Activated naive CD4-positive, alpha-beta T cell treated with anti-CD3 and anti-CD28 coated beads, Interleukin-2, amount 50 U/mL, for 24 hours (primary cell): ENCODE measurements at regions not wholly inside any gene's neighbourhood (a gene's known extent, or its start where the extent isn't known, plus 50 kb on each side); places are given as distances from the start of the nearest gene placed in this dataset.

ENCODE experiments used
- H3K27ac Mint-ChIP-seq: one replicate; pipeline ENCODE4 v1.8.0; 2021; ENCODE audit warnings: mild to moderate bottlenecking, mixed read lengths
- H3K27me3 Mint-ChIP-seq: one replicate; pipeline ENCODE4 v1.8.0; 2021; ENCODE audit warnings: mixed read lengths
- H3K36me3 Mint-ChIP-seq: one replicate; pipeline ENCODE4 v1.8.0; 2021; ENCODE audit warnings: mixed read lengths
- H3K4me1 Mint-ChIP-seq: one replicate; pipeline ENCODE4 v1.8.0; 2021; ENCODE audit warnings: mixed read lengths
- H3K4me3 Mint-ChIP-seq: one replicate; pipeline ENCODE4 v1.8.0; 2021; ENCODE audit warnings: mild to moderate bottlenecking, mixed read lengths
- H3K9me3 Mint-ChIP-seq: one replicate; pipeline ENCODE4 v1.8.0; 2021; ENCODE audit warnings: mixed read lengths

- peak overlapping the region; percentile 76 for H3K4me3 Mint-ChIP-seq
- no peaks in the 10 kb centered on the region for H3K27me3 Mint-ChIP-seq
- H3K36me3 Mint-ChIP-seq: no peaks in the 10 kb centered on the region
- peak overlapping the region; percentile 83 for H3K27ac Mint-ChIP-seq
- H3K9me3 Mint-ChIP-seq: no peaks in the 10 kb centered on the region
- peaks cover 21% of the 10 kb centered on the region for H3K4me1 Mint-ChIP-seq
Observed at GRCh38 chr22:17281440-17281841, 62.2 kb upstream of the ADA2 start.

DNA sequence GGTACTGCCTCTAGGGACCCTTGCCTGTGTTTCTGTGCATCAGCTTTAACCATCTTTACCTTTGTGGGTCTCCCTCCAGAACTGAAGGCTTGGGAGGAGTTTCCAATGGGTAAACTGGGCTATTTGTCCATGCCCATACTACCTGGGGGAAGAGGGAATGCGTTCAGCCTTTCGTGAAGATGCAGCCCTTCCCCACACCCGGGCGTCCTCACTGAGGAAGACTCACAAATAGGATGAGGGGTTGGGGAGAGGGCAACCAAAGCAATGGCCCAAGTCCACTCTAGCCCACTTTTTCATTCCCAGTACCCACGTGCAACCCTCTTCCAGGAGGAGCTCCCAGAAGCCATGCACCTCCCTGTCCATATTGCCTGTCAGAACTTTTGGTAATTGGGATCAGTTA lies 61.8 kb upstream of the ADA2 start:
- Mint-ChIP-seq H3K27me3 (no peaks in the 10 kb centered on the region), H3K4me3 (peak overlapping the region; percentile 76), H3K36me3 (no peaks in the 10 kb centered on the region), H3K9me3 (no peaks in the 10 kb centered on the region), H3K4me1 (peaks cover 21% of the 10 kb centered on the region), H3K27ac (no peak overlapping the region)

DNA sequence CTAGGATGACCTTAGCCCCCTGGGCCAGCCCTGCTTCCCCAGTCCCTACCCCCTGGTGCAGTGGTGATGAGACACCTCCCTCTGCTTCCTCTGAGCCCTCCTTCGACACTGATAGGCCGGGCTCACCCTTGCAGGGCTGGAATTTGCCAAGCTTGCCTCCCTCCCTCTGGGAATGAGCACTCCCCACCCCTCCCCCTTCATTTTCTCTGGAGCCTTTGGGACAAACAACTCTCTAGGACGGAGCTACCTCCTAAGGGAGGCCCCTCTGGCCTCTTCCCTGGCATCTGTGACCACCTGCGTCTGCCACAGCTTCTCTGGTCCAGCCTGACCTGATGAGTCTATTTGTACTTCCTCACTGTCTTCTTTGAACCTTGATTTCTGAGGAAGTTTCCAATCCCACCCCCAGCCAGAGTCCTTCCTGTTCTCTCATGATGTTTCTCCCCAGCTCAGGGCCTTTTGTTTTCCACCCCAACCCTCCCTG lies 53.3 kb upstream of the ADA2 start:
- Mint-ChIP-seq H3K27ac (no peak overlapping the region), H3K4me1 (peaks cover 11% of the 10 kb centered on the region)

GRCh38 chr22:17271711-17272451 lies 52.6 kb upstream of the ADA2 start:
- Mint-ChIP-seq H3K36me3 (no peaks in the 10 kb centered on the region), H3K4me1 (peaks cover 18% of the 10 kb centered on the region), H3K27me3 (no peaks in the 10 kb centered on the region), H3K27ac (no peak overlapping the region), H3K4me3 (no peak overlapping the region), H3K9me3 (no peaks in the 10 kb centered on the region)

More for the DNA sequence above, 53.3 kb upstream of the ADA2 start:
- H3K27me3 Mint-ChIP-seq: no peaks in the 10 kb centered on the region
- H3K9me3 Mint-ChIP-seq: no peaks in the 10 kb centered on the region
- H3K36me3 Mint-ChIP-seq: no peaks in the 10 kb centered on the region
- no peak overlapping the region for H3K4me3 Mint-ChIP-seq

- no peaks in the 10 kb centered on the region for H3K27me3 Mint-ChIP-seq
- no peak overlapping the region for H3K4me3 Mint-ChIP-seq
- no peaks in the 10 kb centered on the region for H3K36me3 Mint-ChIP-seq
- no peaks in the 10 kb centered on the region for H3K9me3 Mint-ChIP-seq
- peaks cover 31% of the 10 kb centered on the region for H3K4me1 Mint-ChIP-seq
- no peak overlapping the region for H3K27ac Mint-ChIP-seq
Observed at GRCh38 chr22:17269607-17270261, 50.5 kb upstream of the ADA2 start.

DNA sequence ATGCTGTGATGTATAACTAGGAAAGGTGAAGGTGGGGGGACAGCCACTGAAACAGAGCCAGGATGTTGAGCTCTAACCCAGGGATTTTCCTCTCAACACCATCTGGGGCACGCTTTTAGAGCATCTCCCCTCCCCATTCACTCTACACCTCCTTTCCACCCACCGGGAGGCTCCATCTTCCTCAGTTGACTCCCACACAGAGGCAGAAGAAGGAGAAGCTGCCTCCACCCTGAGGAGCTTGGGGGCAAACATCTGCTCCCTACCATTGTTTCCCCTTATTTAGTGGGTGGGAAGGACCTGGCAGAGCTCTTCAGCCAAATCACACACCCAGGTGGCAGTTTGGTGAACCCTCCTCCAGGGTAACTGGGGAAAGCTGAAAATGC lies 50.0 kb upstream of the ADA2 start:
- Mint-ChIP-seq H3K4me1 (peaks cover 31% of the 10 kb centered on the region), H3K36me3 (no peaks in the 10 kb centered on the region), H3K27me3 (no peaks in the 10 kb centered on the region), H3K4me3 (no peak overlapping the region), H3K27ac (no peak overlapping the region), H3K9me3 (no peaks in the 10 kb centered on the region)
